H9 (cell line): ENCODE measurements at regions not wholly inside any gene's neighbourhood (a gene's known extent, or its start where the extent isn't known, plus 50 kb on each side); places are given as distances from the start of the nearest gene placed in this dataset.

ENCODE experiments used
- DNase-seq: peaks from one replicate; pipeline ENCODE4 v3.0.0-alpha.2; 2017
- H2AFZ ChIP-seq: one replicate; pipeline ENCODE4 v1.6.1; 2013; ENCODE audit warnings: mild to moderate bottlenecking, low read length, control low read depth, moderate library complexity
- H2AK5ac ChIP-seq: 2 replicates; pipeline ENCODE4 v1.6.1; 2013; ENCODE audit warnings: low read length, control low read depth, mixed read lengths; ENCODE audit not compliant: insufficient read length
- H2BK120ac ChIP-seq: one replicate; pipeline ENCODE4 v1.6.1; 2013; ENCODE audit warnings: low read depth, mild to moderate bottlenecking, low read length, control low read depth, inconsistent platforms; ENCODE audit not compliant: poor library complexity, severe bottlenecking
- H2BK12ac ChIP-seq: 2 replicates; pipeline ENCODE4 v1.6.1; 2013; ENCODE audit warnings: low read length, control low read depth, mixed read lengths, low read depth; ENCODE audit not compliant: insufficient read length
- H2BK15ac ChIP-seq: 2 replicates; pipeline ENCODE4 v1.6.1; 2013; ENCODE audit warnings: low read depth, low read length, control low read depth
- H2BK20ac ChIP-seq: one replicate; pipeline ENCODE4 v1.6.1; 2013; ENCODE audit warnings: low read depth, mild to moderate bottlenecking, low read length, control low read depth, inconsistent platforms; ENCODE audit not compliant: poor library complexity, severe bottlenecking
- H2BK5ac ChIP-seq: 2 replicates; pipeline ENCODE4 v1.6.1; 2013; ENCODE audit warnings: low read length, control low read depth, mixed read lengths; ENCODE audit not compliant: insufficient read length
- H3K14ac ChIP-seq: 2 replicates; pipeline ENCODE4 v1.6.1; 2013; ENCODE audit warnings: low read length, control low read depth; ENCODE audit not compliant: insufficient read depth
- H3K18ac ChIP-seq: 2 replicates; pipeline ENCODE4 v1.6.1; 2013; ENCODE audit warnings: low read depth, mild to moderate bottlenecking, mixed read lengths, low read length, control low read depth; ENCODE audit not compliant: insufficient read length
- H3K23ac ChIP-seq: 2 replicates; pipeline ENCODE4 v1.6.1; 2013; ENCODE audit warnings: low read length, control low read depth, mixed read lengths, low read depth; ENCODE audit not compliant: insufficient read length
- H3K23me2 ChIP-seq: 2 replicates; pipeline ENCODE4 v1.6.1; 2013; ENCODE audit warnings: low read depth, mild to moderate bottlenecking, mixed read lengths, low read length, control low read depth; ENCODE audit not compliant: insufficient read length, poor library complexity, severe bottlenecking
- H3K27ac ChIP-seq: 2 replicates; pipeline ENCODE4 v1.5.1; 2013; ENCODE audit warnings: low read length, control low read depth, mixed read lengths, low read depth; ENCODE audit not compliant: insufficient read length
- H3K27me3 ChIP-seq: 2 replicates; pipeline ENCODE4 v1.6.1; 2013; ENCODE audit warnings: low read length, control low read depth, inconsistent platforms; ENCODE audit not compliant: insufficient read depth
- H3K4ac ChIP-seq: 2 replicates; pipeline ENCODE4 v1.6.1; 2013; ENCODE audit warnings: low read depth, mild to moderate bottlenecking, control low read depth, inconsistent platforms, low read length, moderate library complexity
- H3K4me1 ChIP-seq: 2 replicates; pipeline ENCODE4 v1.6.1; 2013; ENCODE audit warnings: low read length, control low read depth, inconsistent platforms; ENCODE audit not compliant: insufficient read depth
- H3K4me2 ChIP-seq: 2 replicates; pipeline ENCODE4 v1.6.1; 2013; ENCODE audit warnings: low read length, control low read depth, mixed read lengths; ENCODE audit not compliant: insufficient read length, insufficient read depth
- H3K56ac ChIP-seq: 2 replicates; pipeline ENCODE4 v1.6.1; 2013; ENCODE audit warnings: low read depth, mild to moderate bottlenecking, mixed read lengths, low read length, control low read depth; ENCODE audit not compliant: insufficient read length
- H3K79me1 ChIP-seq: 2 replicates; pipeline ENCODE4 v1.6.1; 2013; ENCODE audit warnings: low read depth, mild to moderate bottlenecking, moderate library complexity, low read length, control low read depth, inconsistent platforms; ENCODE audit not compliant: insufficient read depth, poor library complexity, severe bottlenecking
- H3K79me2 ChIP-seq: 2 replicates; pipeline ENCODE4 v1.6.1; 2013; ENCODE audit warnings: low read length, control low read depth, inconsistent platforms; ENCODE audit not compliant: insufficient read depth
- H3K9ac ChIP-seq: 2 replicates; pipeline ENCODE4 v1.6.1; 2013; ENCODE audit warnings: low read length, control low read depth, mixed read lengths; ENCODE audit not compliant: insufficient read length; ENCODE audit errors: extremely low read depth
- H3K9me3 ChIP-seq: one replicate; pipeline ENCODE4 v1.6.1; 2013; ENCODE audit warnings: low read depth, low read length, inconsistent platforms; ENCODE audit not compliant: control insufficient read depth
- H3T11ph ChIP-seq: one replicate; pipeline ENCODE4 v1.6.1; 2013; ENCODE audit warnings: mild to moderate bottlenecking, low read length, control low read depth, inconsistent platforms
- H4K20me1 ChIP-seq: one replicate; pipeline ENCODE4 v1.6.1; 2013; ENCODE audit not compliant: control insufficient read depth, insufficient read length, insufficient read depth
- H4K5ac ChIP-seq: 2 replicates; pipeline ENCODE4 v1.6.1; 2013; ENCODE audit warnings: low read depth, mild to moderate bottlenecking, mixed read lengths, low read length, control low read depth; ENCODE audit not compliant: insufficient read length
- H4K8ac ChIP-seq: replicated peaks from 2 replicates; pipeline ENCODE4 v1.6.1; 2013; ENCODE audit warnings: low read length, control low read depth, mixed read lengths, low read depth; ENCODE audit not compliant: insufficient read length
- H4K91ac ChIP-seq: 2 replicates; pipeline ENCODE4 v1.6.1; 2013; ENCODE audit warnings: low read depth, mild to moderate bottlenecking, moderate library complexity, mixed read lengths, low read length, control low read depth; ENCODE audit not compliant: insufficient read length
- H3K27ac Mint-ChIP-seq, 3 experiments: 2 replicates in 2 of 3; 3 replicates in 1 of 3; pipeline ENCODE4 v1.8.0; 2020 to 2021; ENCODE audit warnings: mixed read lengths in 3 of 3, mild to moderate bottlenecking in 1 of 3, moderate library complexity in 1 of 3
- H3K27me3 Mint-ChIP-seq: 2 replicates; pipeline ENCODE4 v1.8.0; 2021; ENCODE audit warnings: low read depth, mild to moderate bottlenecking, moderate library complexity, mixed read lengths
- H3K36me3 Mint-ChIP-seq, 3 experiments: 2 replicates in 2 of 3; 3 replicates in 1 of 3; pipeline ENCODE4 v1.8.0; 2020 to 2021; ENCODE audit warnings: low read depth in 3 of 3, mixed read lengths in 3 of 3; ENCODE audit not compliant: insufficient read depth in 1 of 3
- H3K4me1 Mint-ChIP-seq, 2 experiments: 2 replicates each; pipeline ENCODE4 v1.8.0; 2020; ENCODE audit warnings: mixed read lengths in 2 of 2
- H3K4me3 Mint-ChIP-seq, 2 experiments: 2 replicates in 1 of 2; 3 replicates in 1 of 2; pipeline ENCODE4 v1.8.0; 2020 to 2021; ENCODE audit warnings: mild to moderate bottlenecking in 2 of 2, mixed read lengths in 2 of 2, moderate library complexity in 1 of 2
- H3K9me3 Mint-ChIP-seq, 2 experiments: 2 replicates in 1 of 2; 3 replicates in 1 of 2; pipeline ENCODE4 v1.8.0; 2020; ENCODE audit warnings: mild to moderate bottlenecking in 2 of 2, mixed read lengths in 2 of 2, moderate library complexity in 1 of 2
- WGBS: extraction: QIAGEN DNeasy Blood & Tissue Kit; methylation state at CpG from one replicate; pipeline ENCODE4 v1.1.7; 2013; ENCODE audit warnings: missing lambda C conversion rate, low lambda C conversion rate, mixed read lengths; ENCODE audit not compliant: insufficient read length; ENCODE audit errors: extremely low coverage; 5-methylcytosine and 5-hydroxymethylcytosine counted together
- TF ChIP-seq, protein P1 (sequence below): fragments of 200-600 bp; sonication (generic); conservative IDR thresholded peaks from 3 replicates; pipeline ENCODE4 v1.8.0; 2021; ENCODE audit warnings: antibody characterized with exemption, mild to moderate bottlenecking

DNA sequence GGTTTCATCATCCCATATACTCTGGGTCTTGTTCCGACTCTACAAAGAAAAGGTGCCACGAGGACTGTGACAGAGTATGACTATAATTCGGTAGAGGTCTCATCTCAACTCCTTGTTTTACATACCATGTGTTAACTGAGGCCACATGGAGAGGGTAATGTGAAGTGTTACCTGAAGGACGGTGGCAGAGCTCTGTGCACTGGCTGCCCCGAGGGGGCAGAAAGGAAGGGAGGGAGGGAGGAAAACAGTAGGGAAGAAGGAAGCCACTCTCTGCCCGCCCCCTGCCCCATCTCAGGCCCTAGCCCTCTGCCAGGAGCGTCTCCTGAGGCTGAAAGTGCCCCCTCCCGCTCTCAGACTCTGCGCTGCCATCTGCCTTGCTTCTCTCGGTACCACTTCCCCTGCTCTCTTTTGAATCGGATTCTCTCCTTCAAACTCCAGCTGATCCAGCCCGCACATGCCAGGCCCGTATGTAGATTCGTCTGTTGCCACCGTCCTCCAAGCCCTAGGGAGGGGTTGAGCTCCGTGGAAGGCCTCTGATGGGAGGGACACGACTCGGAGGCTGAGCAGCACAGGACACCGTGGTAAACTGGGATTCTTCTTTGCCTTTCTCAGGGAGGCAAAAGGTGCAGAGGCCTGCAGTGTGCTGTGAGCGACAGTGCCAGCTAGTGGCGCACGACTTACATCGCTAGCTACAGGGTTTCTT, 70.5 kb upstream of the ATP10A start:
- peak overlapping the region; percentile 9 for H3K18ac ChIP-seq
- no peak overlapping the region for H2BK15ac ChIP-seq
- TF ChIP-seq, protein P1, sequence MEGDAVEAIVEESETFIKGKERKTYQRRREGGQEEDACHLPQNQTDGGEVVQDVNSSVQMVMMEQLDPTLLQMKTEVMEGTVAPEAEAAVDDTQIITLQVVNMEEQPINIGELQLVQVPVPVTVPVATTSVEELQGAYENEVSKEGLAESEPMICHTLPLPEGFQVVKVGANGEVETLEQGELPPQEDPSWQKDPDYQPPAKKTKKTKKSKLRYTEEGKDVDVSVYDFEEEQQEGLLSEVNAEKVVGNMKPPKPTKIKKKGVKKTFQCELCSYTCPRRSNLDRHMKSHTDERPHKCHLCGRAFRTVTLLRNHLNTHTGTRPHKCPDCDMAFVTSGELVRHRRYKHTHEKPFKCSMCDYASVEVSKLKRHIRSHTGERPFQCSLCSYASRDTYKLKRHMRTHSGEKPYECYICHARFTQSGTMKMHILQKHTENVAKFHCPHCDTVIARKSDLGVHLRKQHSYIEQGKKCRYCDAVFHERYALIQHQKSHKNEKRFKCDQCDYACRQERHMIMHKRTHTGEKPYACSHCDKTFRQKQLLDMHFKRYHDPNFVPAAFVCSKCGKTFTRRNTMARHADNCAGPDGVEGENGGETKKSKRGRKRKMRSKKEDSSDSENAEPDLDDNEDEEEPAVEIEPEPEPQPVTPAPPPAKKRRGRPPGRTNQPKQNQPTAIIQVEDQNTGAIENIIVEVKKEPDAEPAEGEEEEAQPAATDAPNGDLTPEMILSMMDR: peak; percentile 77
- H3K9me3 Mint-ChIP-seq: peaks cover 20 to 23% of the 10 kb centered on the region in 2 experiments
- H2BK5ac ChIP-seq: no peak overlapping the region
- H3K27me3 ChIP-seq: no peaks in the 10 kb centered on the region
- H3K9ac ChIP-seq: no peak overlapping the region
- H3K56ac ChIP-seq: no peak overlapping the region
- H3K4me1 Mint-ChIP-seq: peaks cover 10 to 16% of the 10 kb centered on the region in 2 experiments
- no peak overlapping the region for H2BK120ac ChIP-seq
- H3K27ac Mint-ChIP-seq: no peak overlapping the region
- no peak overlapping the region for H4K91ac ChIP-seq
- DNase-seq: peak; percentile 86
- H2BK12ac ChIP-seq: no peak overlapping the region
- no peak overlapping the region for H2AK5ac ChIP-seq
- H3K9me3 ChIP-seq: no peaks in the 10 kb centered on the region
- no peak overlapping the region for H3K27ac ChIP-seq
- WGBS: no CpG with 5 or more reads among the region's 23 CpGs
- no peaks in the 10 kb centered on the region for H3K79me1 ChIP-seq
- peaks cover 7 to 20% (median 8%) of the 10 kb centered on the region in 3 experiments; a peak in 5 of 7 replicates for H3K36me3 Mint-ChIP-seq
- H4K20me1 ChIP-seq: no peaks in the 10 kb centered on the region
- H3K23me2 ChIP-seq: peaks cover 5% of the 10 kb centered on the region
- H2AFZ ChIP-seq: no peak overlapping the region
- H3K27me3 Mint-ChIP-seq: peaks cover 12% of the 10 kb centered on the region
- no peak overlapping the region for H3K4ac ChIP-seq
- no peak overlapping the region for H2BK20ac ChIP-seq
- H4K8ac ChIP-seq: no peak overlapping the region
- no peak overlapping the region for H3K14ac ChIP-seq
- H4K5ac ChIP-seq: no peak overlapping the region
- H3K4me1 ChIP-seq: peaks cover 6% of the 10 kb centered on the region; the same call in 1 of the 2 replicates
- peak overlapping the region; percentile 17 for H3K4me2 ChIP-seq
- no peak overlapping the region for H3K23ac ChIP-seq
- H3K79me2 ChIP-seq: no peaks in the 10 kb centered on the region
- H3K4me3 Mint-ChIP-seq: peak overlapping the region; percentile 62 to 66
- no peak overlapping the region for H3T11ph ChIP-seq
